ENCODE measurements at regions not wholly inside any gene's neighbourhood (a gene's known extent, or its start where the extent isn't known, plus 50 kb on each side); places are given as distances from the start of the nearest gene placed in this dataset.

GRCh38 chr2:176978921-176979320 is 233.7 kb upstream of the HNRNPA3 start:
- Histone ChIP-seq H3K27ac (no peak overlapping the region), H3K27me3 (peaks cover 22% of the 10 kb centered on the region), H3K79me2 (no peaks in the 10 kb centered on the region), H2AFZ (no peak overlapping the region), H3K4me2 (no peak overlapping the region), H3K9me2 (replicated peaks; ENCODE audit: insufficient read depth) (no peaks in the 10 kb centered on the region), H3K4me3 (no peak overlapping the region), H3K9me3 (ENCODE audit: low read depth) (no peaks in the 10 kb centered on the region), H3K4me1 (ENCODE audit: insufficient read depth) (no peaks in the 10 kb centered on the region), H4K20me1 (ENCODE audit: insufficient read depth, poor library complexity, severe bottlenecking) (no peaks in the 10 kb centered on the region), H3K36me3 (replicated peaks; ENCODE audit: insufficient read depth, low read depth) (no peaks in the 10 kb centered on the region)
- WGBS (ENCODE audit: low lambda C conversion rate, missing lambda C conversion rate): 84% methylated on average over 2 of the region's 2 CpGs
- no peak for DNase-seq (ENCODE audit: low spot score)
- no peak for TF ChIP-seq EZH2 (IDR thresholded peaks at IDR 0.05; ENCODE audit: borderline replicate concordance)
- peak; percentile 8 for TF ChIP-seq CTCF (IDR thresholded peaks at IDR 0.05; ENCODE audit: poor library complexity)
- no peak for TF ChIP-seq EZH2phosphoT487 (IDR thresholded peaks at IDR 0.05; ENCODE audit: low read depth, severe bottlenecking, unreplicated experiment)

GRCh38 chr2:176979981-176980710 is 232.4 kb upstream of the HNRNPA3 start:
- Histone ChIP-seq H2AFZ (no peak overlapping the region), H3K4me2 (no peak overlapping the region), H3K9me2 (replicated peaks; ENCODE audit: insufficient read depth) (no peaks in the 10 kb centered on the region), H3K36me3 (replicated peaks; ENCODE audit: insufficient read depth, low read depth) (no peaks in the 10 kb centered on the region), H3K4me3 (no peak overlapping the region), H3K27me3 (peaks cover 10% of the 10 kb centered on the region), H3K79me2 (no peaks in the 10 kb centered on the region), H3K4me1 (ENCODE audit: insufficient read depth) (no peaks in the 10 kb centered on the region), H3K9me3 (ENCODE audit: low read depth) (no peaks in the 10 kb centered on the region), H4K20me1 (ENCODE audit: insufficient read depth, poor library complexity, severe bottlenecking) (no peaks in the 10 kb centered on the region), H3K27ac (no peak overlapping the region)
- TF ChIP-seq CTCF (IDR thresholded peaks at IDR 0.05; ENCODE audit: poor library complexity) (no peak), EZH2 (IDR thresholded peaks at IDR 0.05; ENCODE audit: borderline replicate concordance) (no peak), EZH2phosphoT487 (IDR thresholded peaks at IDR 0.05; ENCODE audit: low read depth, severe bottlenecking, unreplicated experiment) (no peak)
- WGBS (ENCODE audit: low lambda C conversion rate, missing lambda C conversion rate): 79% methylated on average over 2 of the region's 2 CpGs
- DNase-seq (ENCODE audit: low spot score): no peak

DNA sequence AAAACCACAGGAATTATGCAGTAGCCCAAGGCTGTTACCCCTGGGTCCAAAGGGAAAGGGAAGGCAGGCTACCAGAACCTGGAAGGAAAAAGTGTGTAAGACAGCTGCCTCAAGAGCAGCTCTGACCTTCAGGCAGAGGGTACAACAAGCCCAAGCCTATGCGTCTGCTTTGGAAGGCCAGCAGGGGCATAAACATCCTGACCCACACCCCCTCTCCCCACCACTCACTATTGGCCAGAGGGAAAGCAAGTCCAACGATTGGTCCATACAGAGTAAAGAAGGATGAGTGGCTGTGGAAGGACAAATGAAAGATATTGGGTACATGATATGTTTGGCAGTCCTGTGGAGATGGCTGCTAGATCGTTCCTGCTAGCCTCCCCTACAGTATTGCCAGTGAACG is 227.6 kb upstream of the HNRNPA3 start:
- no peaks in the 10 kb centered on the region for H3K79me2 ChIP-seq
- no peak for TF ChIP-seq EZH2 (IDR thresholded peaks at IDR 0.05; ENCODE audit: borderline replicate concordance)
- TF ChIP-seq EZH2phosphoT487 (IDR thresholded peaks at IDR 0.05; ENCODE audit: low read depth, severe bottlenecking, unreplicated experiment): no peak
- no peak for TF ChIP-seq CTCF (IDR thresholded peaks at IDR 0.05; ENCODE audit: poor library complexity)
- H3K4me2 ChIP-seq: no peak overlapping the region
- no peaks in the 10 kb centered on the region for H3K36me3 ChIP-seq (replicated peaks; ENCODE audit: insufficient read depth, low read depth)
- H3K4me1 ChIP-seq (ENCODE audit: insufficient read depth): no peaks in the 10 kb centered on the region
- no peak overlapping the region for H3K27ac ChIP-seq
- H3K9me2 ChIP-seq (replicated peaks; ENCODE audit: insufficient read depth): no peaks in the 10 kb centered on the region
- H3K9me3 ChIP-seq (ENCODE audit: low read depth): no peaks in the 10 kb centered on the region
- DNase-seq (ENCODE audit: low spot score): no peak
- peaks cover 5% of the 10 kb centered on the region for H3K27me3 ChIP-seq
- H2AFZ ChIP-seq: no peak overlapping the region
- no peak overlapping the region for H3K4me3 ChIP-seq
- H4K20me1 ChIP-seq (ENCODE audit: insufficient read depth, poor library complexity, severe bottlenecking): no peaks in the 10 kb centered on the region
- 93% methylated on average over 4 of the region's 4 CpGs for WGBS (ENCODE audit: low lambda C conversion rate, missing lambda C conversion rate)
